Astrocyte (in vitro differentiated cells and primary cell): ENCODE measurements at regions not wholly inside any gene's neighbourhood (a gene's known extent, or its start where the extent isn't known, plus 50 kb on each side); places are given as distances from the start of the nearest gene placed in this dataset.

Experiments used
- EZH2 ChIP-seq: IDR thresholded peaks from 2 replicates; pipeline ENCODE4 v1.6.1; 2012; ENCODE audit warnings: mild to moderate bottlenecking, low read length, inconsistent platforms; ENCODE audit not compliant: insufficient read depth
- TF ChIP-seq, protein P1 (sequence below): IDR thresholded peaks from 2 replicates; pipeline ENCODE4 v1.5.1; 2011; ENCODE audit warnings: low read depth, mild to moderate bottlenecking, inconsistent platforms, low read length, moderate library complexity; ENCODE audit not compliant: insufficient read depth

GRCh38 chr22:47248925-47249324 is 486.5 kb downstream of the TBC1D22A start:
- TF ChIP-seq, protein P1, sequence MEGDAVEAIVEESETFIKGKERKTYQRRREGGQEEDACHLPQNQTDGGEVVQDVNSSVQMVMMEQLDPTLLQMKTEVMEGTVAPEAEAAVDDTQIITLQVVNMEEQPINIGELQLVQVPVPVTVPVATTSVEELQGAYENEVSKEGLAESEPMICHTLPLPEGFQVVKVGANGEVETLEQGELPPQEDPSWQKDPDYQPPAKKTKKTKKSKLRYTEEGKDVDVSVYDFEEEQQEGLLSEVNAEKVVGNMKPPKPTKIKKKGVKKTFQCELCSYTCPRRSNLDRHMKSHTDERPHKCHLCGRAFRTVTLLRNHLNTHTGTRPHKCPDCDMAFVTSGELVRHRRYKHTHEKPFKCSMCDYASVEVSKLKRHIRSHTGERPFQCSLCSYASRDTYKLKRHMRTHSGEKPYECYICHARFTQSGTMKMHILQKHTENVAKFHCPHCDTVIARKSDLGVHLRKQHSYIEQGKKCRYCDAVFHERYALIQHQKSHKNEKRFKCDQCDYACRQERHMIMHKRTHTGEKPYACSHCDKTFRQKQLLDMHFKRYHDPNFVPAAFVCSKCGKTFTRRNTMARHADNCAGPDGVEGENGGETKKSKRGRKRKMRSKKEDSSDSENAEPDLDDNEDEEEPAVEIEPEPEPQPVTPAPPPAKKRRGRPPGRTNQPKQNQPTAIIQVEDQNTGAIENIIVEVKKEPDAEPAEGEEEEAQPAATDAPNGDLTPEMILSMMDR, result no peak
- TF ChIP-seq EZH2, result no peak
